ENCODE measurements at regions not wholly inside any gene's neighbourhood (a gene's known extent, or its start where the extent isn't known, plus 50 kb on each side); places are given as distances from the start of the nearest gene placed in this dataset.

DNA sequence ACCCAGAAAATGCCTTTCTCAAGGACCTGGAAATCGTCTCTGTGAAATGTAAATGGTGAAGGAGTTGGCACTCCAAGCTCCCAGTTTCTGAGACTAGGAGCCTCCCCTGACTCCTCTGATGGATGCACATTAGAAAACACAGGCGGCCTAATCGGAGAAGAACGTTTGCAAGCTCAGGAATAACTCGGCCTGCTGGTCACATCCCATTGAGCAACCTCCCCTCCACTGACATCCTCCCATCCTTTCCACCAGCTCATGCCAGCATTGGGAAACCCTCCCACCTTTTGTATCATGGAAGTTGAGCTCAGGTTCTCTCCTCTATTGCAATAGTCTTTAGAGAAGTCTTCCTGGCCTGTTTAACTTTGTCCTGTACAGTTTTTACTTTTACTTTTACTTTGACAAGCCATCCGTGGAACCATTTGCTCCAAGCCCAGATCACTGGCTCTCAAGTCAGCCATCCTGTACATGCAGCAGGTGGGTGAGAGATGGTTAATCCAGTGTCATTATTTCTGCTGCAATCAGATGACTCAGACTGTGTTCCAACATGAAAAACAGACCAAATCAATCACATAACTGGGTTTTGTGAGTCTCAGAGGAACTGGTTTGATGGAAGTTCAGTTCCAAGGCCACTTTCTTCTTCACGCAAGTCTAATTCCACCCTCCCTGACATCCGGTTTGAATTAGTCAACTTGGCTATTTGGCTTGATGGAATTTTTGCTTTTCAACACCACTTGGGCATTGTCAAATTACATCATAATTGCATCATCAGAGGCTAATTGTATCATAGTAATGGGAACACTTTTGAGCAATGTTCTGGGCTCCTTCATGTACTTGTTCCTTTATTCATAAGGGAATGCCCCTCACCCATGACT lies 619.4 kb upstream of the CDH4 start:
- no peak overlapping the region for H3K27ac ChIP-seq
- no peak for TF ChIP-seq ZFX (IDR thresholded peaks at IDR 0.05)
- TF ChIP-seq, protein P1, sequence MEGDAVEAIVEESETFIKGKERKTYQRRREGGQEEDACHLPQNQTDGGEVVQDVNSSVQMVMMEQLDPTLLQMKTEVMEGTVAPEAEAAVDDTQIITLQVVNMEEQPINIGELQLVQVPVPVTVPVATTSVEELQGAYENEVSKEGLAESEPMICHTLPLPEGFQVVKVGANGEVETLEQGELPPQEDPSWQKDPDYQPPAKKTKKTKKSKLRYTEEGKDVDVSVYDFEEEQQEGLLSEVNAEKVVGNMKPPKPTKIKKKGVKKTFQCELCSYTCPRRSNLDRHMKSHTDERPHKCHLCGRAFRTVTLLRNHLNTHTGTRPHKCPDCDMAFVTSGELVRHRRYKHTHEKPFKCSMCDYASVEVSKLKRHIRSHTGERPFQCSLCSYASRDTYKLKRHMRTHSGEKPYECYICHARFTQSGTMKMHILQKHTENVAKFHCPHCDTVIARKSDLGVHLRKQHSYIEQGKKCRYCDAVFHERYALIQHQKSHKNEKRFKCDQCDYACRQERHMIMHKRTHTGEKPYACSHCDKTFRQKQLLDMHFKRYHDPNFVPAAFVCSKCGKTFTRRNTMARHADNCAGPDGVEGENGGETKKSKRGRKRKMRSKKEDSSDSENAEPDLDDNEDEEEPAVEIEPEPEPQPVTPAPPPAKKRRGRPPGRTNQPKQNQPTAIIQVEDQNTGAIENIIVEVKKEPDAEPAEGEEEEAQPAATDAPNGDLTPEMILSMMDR (conservative IDR thresholded peaks at IDR 0.05), result no peak

DNA sequence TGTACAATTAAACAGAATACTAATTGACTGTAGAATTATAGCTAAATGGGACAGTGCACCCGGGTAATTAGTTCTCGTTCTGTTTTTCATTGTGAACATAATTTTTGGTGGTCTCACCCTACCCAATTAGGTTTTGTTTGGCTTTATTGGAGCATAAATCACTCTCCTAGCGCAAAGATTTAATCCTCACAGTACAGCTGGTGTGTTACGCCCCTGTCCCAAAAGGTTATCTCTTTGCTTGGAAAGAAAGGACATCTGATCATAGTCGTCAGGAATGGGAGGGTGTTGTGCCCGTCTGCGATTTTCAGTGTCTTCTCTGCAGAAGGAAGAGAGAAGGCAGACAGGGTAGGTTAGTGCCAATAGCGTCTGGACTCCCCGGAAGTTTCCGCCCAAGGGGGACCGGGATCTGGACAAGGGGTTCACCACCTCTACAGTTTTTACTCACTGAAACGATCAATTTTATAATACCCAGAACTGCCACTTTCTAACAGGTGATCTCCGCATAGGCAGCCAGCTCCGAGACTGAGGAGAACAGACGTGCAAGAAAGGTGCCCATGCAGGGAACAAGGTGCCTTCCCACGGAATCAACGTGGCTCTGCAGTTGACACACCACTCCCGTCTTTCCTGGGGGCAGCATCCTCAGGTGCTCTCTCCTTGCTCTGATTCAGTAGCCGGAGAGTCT lies 617.4 kb upstream of the CDH4 start:
- no peak for TF ChIP-seq ZFX (IDR thresholded peaks at IDR 0.05)
- TF ChIP-seq, protein P1 (conservative IDR thresholded peaks at IDR 0.05), result no peak
- no peak overlapping the region for H3K27ac ChIP-seq

DNA sequence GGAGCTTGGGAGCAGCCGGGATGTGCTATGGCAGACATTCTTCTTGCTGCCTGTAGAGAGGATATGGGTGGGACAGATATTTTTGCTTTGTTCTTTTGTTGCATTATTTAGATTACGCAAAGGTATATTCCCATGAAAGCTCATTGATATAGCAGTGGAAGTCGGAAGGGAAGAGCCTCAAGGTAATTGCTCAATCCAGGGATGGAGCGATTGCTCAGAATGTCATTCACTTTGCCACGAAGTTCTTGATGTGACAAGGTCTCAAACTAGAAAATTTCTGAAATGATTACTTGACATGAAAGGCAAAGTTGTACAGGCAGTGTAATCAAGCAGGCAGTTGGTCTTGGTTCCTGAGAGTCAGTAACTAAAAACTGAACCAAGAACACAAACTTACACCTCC lies 615.6 kb upstream of the CDH4 start:
- H3K27ac ChIP-seq, result no peak overlapping the region
- TF ChIP-seq, protein P1 (conservative IDR thresholded peaks at IDR 0.05), result no peak
- TF ChIP-seq ZFX (IDR thresholded peaks at IDR 0.05), result no peak

DNA sequence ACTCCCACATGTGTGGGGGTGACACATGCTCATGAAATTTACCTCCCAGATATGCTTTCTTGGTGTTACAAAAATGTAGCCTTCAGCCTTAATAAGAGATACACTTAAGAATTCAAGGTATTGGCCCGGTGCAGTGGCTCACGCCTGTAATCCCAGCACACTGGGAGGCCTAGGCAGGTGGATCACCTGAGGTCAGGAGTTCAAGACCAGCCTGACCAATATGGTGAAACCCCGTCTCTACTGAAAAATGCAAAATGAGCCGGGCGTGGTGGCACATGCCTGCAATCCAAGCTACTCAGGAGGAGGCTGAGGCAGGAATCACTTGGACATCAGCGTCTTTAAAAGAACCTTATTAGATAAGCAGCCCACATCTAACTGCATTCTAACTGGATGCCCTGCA lies 614.3 kb upstream of the CDH4 start:
- TF ChIP-seq, protein P1 (conservative IDR thresholded peaks at IDR 0.05), result no peak
- TF ChIP-seq ZFX (IDR thresholded peaks at IDR 0.05), result no peak

DNA sequence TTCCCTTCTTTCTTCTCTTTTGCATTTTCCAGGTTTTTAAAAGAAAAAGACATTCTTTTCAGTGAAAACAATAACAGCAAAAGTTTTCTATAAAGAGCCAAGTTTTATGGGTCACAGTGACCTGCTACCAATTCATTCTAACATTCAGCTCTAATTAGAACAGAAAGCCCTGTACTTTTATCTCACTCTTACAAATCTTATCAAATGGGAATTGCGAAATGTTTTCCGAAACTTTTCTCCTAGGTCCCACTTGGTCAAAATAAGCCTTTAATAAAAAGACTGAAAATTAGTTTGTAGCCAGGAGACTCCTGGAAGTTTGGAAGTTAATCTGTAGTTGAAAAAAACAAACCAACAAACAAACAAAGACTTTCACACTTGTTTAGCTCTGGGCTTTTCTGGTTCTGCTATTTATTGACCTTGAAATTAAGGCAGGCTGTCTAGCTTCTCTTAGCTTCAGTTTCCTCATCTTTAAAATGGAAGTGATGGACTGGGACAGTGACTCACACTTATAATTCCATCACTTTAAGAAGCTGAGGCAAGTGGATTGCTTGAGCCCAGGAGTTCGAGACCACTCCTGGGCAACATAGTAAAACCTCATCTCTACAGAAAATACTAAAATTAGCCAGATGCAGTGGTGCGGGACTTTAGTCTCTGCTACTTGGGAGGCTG lies 613.5 kb upstream of the CDH4 start:
- no peak for TF ChIP-seq ZFX (IDR thresholded peaks at IDR 0.05)
- TF ChIP-seq, protein P1 (conservative IDR thresholded peaks at IDR 0.05), result no peak
- no peak overlapping the region for H3K27ac ChIP-seq

More for the DNA sequence above, 614.3 kb upstream of the CDH4 start:
- no peak overlapping the region for H3K27ac ChIP-seq

DNA sequence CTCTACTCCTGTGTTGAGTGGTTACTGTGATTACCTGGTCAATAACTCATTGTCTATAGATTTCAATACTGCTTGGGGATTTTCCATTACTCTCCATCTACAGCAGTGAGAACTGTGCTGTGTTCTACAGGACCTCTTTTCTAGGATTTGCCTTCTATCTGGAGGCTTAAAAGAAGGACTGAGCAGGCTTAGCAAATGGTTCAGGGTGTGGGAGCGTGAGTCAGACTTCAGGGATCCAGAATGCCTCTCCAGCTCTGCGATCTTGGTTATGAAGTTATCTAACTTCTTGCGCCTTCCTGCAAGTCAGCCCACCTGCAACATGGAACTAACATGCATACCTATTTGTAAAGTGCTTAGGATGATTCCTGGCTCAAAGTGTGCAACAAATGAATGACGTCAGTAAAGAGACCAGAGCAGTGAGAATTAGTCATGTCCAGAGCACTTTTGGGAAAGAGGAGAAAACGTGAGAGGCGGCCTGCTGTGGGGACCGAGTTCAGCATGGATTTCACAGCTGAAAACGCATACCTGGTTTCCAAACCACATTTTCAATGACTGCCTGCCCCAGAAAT lies 610.1 kb upstream of the CDH4 start:
- no peak for TF ChIP-seq ZFX (IDR thresholded peaks at IDR 0.05)
- TF ChIP-seq, protein P1 (conservative IDR thresholded peaks at IDR 0.05), result no peak

More for the DNA sequence above, 610.1 kb upstream of the CDH4 start:
- no peak overlapping the region for H3K27ac ChIP-seq
